Endothelial cell of umbilical vein (primary cell): ENCODE measurements at regions not wholly inside any gene's neighbourhood (a gene's known extent, or its start where the extent isn't known, plus 50 kb on each side); places are given as distances from the start of the nearest gene placed in this dataset.

Experiments used
- EZH2 ChIP-seq: IDR thresholded peaks from 2 replicates; pipeline ENCODE4 v1.6.1; 2012; ENCODE audit warnings: borderline replicate concordance, low read depth, mild to moderate bottlenecking, moderate library complexity, low read length, inconsistent platforms; ENCODE audit not compliant: severe bottlenecking
- TF ChIP-seq, protein P1 (sequence below), 2 donors: IDR thresholded peaks; 1 replicate in 1 of 2; 2 replicates in 1 of 2; pipeline ENCODE4 v1.5.1; 2011; ENCODE audit warnings: low read length in 2 of 2, mild to moderate bottlenecking in 2 of 2, moderate library complexity in 2 of 2, control low read depth in 1 of 2, inconsistent platforms in 1 of 2, low read depth in 1 of 2; ENCODE audit not compliant: insufficient read depth in 1 of 2; ENCODE audit errors: extremely low read depth in 1 of 2

DNA sequence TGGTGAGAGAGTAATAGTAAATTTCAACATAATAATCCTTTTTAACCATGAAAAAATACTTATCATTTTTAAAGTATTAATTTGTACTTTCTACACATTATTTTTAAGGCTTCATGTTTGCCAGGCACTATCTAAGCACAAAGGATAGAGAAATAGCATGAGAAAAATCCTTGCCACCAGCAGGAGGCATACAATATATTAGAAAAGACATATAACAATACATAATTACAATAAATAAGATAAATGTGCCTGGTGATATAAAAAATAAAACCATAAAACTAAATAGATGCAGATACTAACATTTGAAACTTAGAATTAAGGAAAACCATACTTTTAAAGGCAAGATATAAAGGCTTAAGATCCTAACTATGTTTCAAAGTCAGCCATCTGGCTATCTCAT, 1256.4 kb downstream of the DIAPH3 start:
- TF ChIP-seq EZH2: no peak
- TF ChIP-seq, protein P1, sequence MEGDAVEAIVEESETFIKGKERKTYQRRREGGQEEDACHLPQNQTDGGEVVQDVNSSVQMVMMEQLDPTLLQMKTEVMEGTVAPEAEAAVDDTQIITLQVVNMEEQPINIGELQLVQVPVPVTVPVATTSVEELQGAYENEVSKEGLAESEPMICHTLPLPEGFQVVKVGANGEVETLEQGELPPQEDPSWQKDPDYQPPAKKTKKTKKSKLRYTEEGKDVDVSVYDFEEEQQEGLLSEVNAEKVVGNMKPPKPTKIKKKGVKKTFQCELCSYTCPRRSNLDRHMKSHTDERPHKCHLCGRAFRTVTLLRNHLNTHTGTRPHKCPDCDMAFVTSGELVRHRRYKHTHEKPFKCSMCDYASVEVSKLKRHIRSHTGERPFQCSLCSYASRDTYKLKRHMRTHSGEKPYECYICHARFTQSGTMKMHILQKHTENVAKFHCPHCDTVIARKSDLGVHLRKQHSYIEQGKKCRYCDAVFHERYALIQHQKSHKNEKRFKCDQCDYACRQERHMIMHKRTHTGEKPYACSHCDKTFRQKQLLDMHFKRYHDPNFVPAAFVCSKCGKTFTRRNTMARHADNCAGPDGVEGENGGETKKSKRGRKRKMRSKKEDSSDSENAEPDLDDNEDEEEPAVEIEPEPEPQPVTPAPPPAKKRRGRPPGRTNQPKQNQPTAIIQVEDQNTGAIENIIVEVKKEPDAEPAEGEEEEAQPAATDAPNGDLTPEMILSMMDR (IDR thresholded peaks at IDR 0.05; ENCODE audit: extremely low read depth in 1 of 2, insufficient read depth in 1 of 2, low read depth in 1 of 2, low read length in 2 of 2): no peak
